Testis (tissue), 2 donors: ENCODE measurements at regions not wholly inside any gene's neighbourhood (a gene's known extent, or its start where the extent isn't known, plus 50 kb on each side); places are given as distances from the start of the nearest gene placed in this dataset.

Source experiments
- DNase-seq: peaks from one replicate; pipeline ENCODE4 v3.0.0-alpha.2; 2019
- H3K27ac ChIP-seq, 2 donors: fragments of 200-600 bp; sonication (generic); one replicate each; pipeline ENCODE4 v1.5.1; 2019
- H3K27me3 ChIP-seq: fragments of 200-600 bp; sonication (generic); one replicate; pipeline ENCODE4 v1.5.1; 2019
- H3K36me3 ChIP-seq: fragments of 200-600 bp; sonication (generic); one replicate; pipeline ENCODE4 v1.5.1; 2017; ENCODE audit warnings: low read depth; ENCODE audit errors: missing control alignments
- H3K4me1 ChIP-seq: fragments of 200-600 bp; sonication (generic); one replicate; pipeline ENCODE4 v1.5.1; 2019
- H3K4me3 ChIP-seq, 2 donors: fragments of 200-600 bp; sonication (generic); one replicate each; pipeline ENCODE4 v1.5.1; 2017 to 2019
- H3K9me3 ChIP-seq: fragments of 200-600 bp; sonication (generic); one replicate; pipeline ENCODE4 v1.5.1; 2017
- CTCF ChIP-seq, 3 experiments: fragments of 450-650 bp in 2 of 3; fragments of 200-600 bp in 1 of 3; sonication (generic) in 1 of 3; IDR thresholded peaks; one replicate each; pipeline ENCODE4 v1.5.1; 2016 to 2019; ENCODE audit warnings: antibody characterized with exemption in 3 of 3, mild to moderate bottlenecking in 2 of 3, moderate library complexity in 1 of 3
- POLR2A ChIP-seq: fragments of 450-650 bp; IDR thresholded peaks from one replicate; pipeline ENCODE4 v1.6.1; 2017; ENCODE audit warnings: antibody characterized with exemption, mild to moderate bottlenecking, moderate library complexity
- WGBS, 2 donors: methylation state at CpG; one replicate each; pipeline ENCODE4 v1.1.5; 2018; 5-methylcytosine and 5-hydroxymethylcytosine counted together
- intact Hi-C: fragments of 100-400 bp; cut with DNase I; formaldehyde crosslinking; loops from one replicate; pipeline ENCODE4 v1.15.1; 2023; ENCODE audit warnings: low total_unique reads

- no peak for TF ChIP-seq CTCF (IDR thresholded peaks at IDR 0.05)
- TF ChIP-seq POLR2A, result no peak
- intact Hi-C loops, result no loop called here
- no peaks in the 10 kb centered on the region for H3K36me3 ChIP-seq
- H3K9me3 ChIP-seq, result no peaks in the 10 kb centered on the region
- DNase-seq, result no peak
- 87 to 94% methylated on average over 3 of the region's 3 CpGs for WGBS, 2 donors
- no peaks in the 10 kb centered on the region for H3K27me3 ChIP-seq
- H3K4me3 ChIP-seq, result no peak overlapping the region
- no peaks in the 10 kb centered on the region for H3K4me1 ChIP-seq
- H3K27ac ChIP-seq, result no peak overlapping the region
These were observed 457.3 kb upstream of the RGS18 start for GRCh38 chr1:191700922-191701321.

GRCh38 chr1:191702124-191702523, 456.1 kb upstream of the RGS18 start:
- intact Hi-C loops, result no loop called here
- Histone ChIP-seq H3K4me1 (no peaks in the 10 kb centered on the region), H3K27ac (no peak overlapping the region), H3K4me3 (no peak overlapping the region), H3K36me3 (no peaks in the 10 kb centered on the region), H3K9me3 (no peaks in the 10 kb centered on the region), H3K27me3 (no peaks in the 10 kb centered on the region)
- TF ChIP-seq POLR2A (no peak), CTCF (IDR thresholded peaks at IDR 0.05) (no peak)
- DNase-seq, result no peak
- WGBS, 2 donors, result 83 to 90% methylated on average over 2 of the region's 2 CpGs

GRCh38 chr1:191707288-191707687, 451.0 kb upstream of the RGS18 start:
- DNase-seq, result no peak

GRCh38 chr1:191709215-191709614, 449.0 kb upstream of the RGS18 start:
- Histone ChIP-seq H3K27me3 (no peaks in the 10 kb centered on the region), H3K9me3 (no peaks in the 10 kb centered on the region), H3K27ac (no peak overlapping the region), H3K4me3 (no peak overlapping the region), H3K36me3 (no peaks in the 10 kb centered on the region), H3K4me1 (no peaks in the 10 kb centered on the region)
- TF ChIP-seq CTCF (IDR thresholded peaks at IDR 0.05) (no peak), POLR2A (no peak)
- WGBS, 2 donors, result 70 to 84% methylated on average over 2 of the region's 2 CpGs
- no peak for DNase-seq
- intact Hi-C loops, result no loop called here

More at GRCh38 chr1:191707288-191707687, 451.0 kb upstream of the RGS18 start:
- intact Hi-C loops, result no loop called here
- H3K4me1 ChIP-seq, result no peaks in the 10 kb centered on the region
- H3K27ac ChIP-seq, result no peak overlapping the region
- H3K9me3 ChIP-seq, result no peaks in the 10 kb centered on the region
- 79 to 85% methylated on average over 2 of the region's 2 CpGs for WGBS, 2 donors
- no peaks in the 10 kb centered on the region for H3K27me3 ChIP-seq
- TF ChIP-seq POLR2A (no peak), CTCF (IDR thresholded peaks at IDR 0.05) (no peak)
- no peak overlapping the region for H3K4me3 ChIP-seq
- no peaks in the 10 kb centered on the region for H3K36me3 ChIP-seq

GRCh38 chr1:191711961-191712360, 446.3 kb upstream of the RGS18 start:
- Histone ChIP-seq H3K4me1 (no peaks in the 10 kb centered on the region), H3K9me3 (no peaks in the 10 kb centered on the region), H3K27ac (no peak overlapping the region), H3K4me3 (no peak overlapping the region), H3K27me3 (no peaks in the 10 kb centered on the region), H3K36me3 (no peaks in the 10 kb centered on the region)
- intact Hi-C loops, result no loop called here
- no peak for DNase-seq
- TF ChIP-seq CTCF (IDR thresholded peaks at IDR 0.05) (no peak), POLR2A (no peak)
- WGBS, 2 donors, result 77 to 92% methylated on average over 6 of the region's 6 CpGs
